ENCODE measurements at regions not wholly inside any gene's neighbourhood (a gene's known extent, or its start where the extent isn't known, plus 50 kb on each side); places are given as distances from the start of the nearest gene placed in this dataset.

GRCh38 chr5:84696651-84697050 is 312.0 kb upstream of the EDIL3 start:
- Histone ChIP-seq H3K4me1 (ENCODE audit: control insufficient read depth in 4 of 4, insufficient read depth in 4 of 4, low read length in 3 of 4) (no peaks in the 10 kb centered on the region), H3K4me3 (ENCODE audit: low read depth in 1 of 3, low read length in 3 of 3) (no peak overlapping the region), H3K27ac (ENCODE audit: low read depth in 1 of 2, low read length in 2 of 2) (no peak overlapping the region), H3K9ac (ENCODE audit: low read depth in 1 of 2, low read length in 2 of 2) (no peak overlapping the region), H3K27me3 (ENCODE audit: control insufficient read depth in 4 of 4, insufficient read depth in 4 of 4, low read length in 3 of 4) (no peaks in the 10 kb centered on the region), H3K36me3 (ENCODE audit: control insufficient read depth in 4 of 4, insufficient read depth in 3 of 4, low read depth in 1 of 4, low read length in 3 of 4) (no peaks in the 10 kb centered on the region), H3K9me3 (ENCODE audit: control insufficient read depth in 4 of 4, low read length in 3 of 4) (no peaks in the 10 kb centered on the region)
- WGBS: 79% methylated on average over 2 of the region's 2 CpGs
- no peak for DNase-seq (ENCODE audit: low spot score)
- no peak for TF ChIP-seq FOXA1 (IDR thresholded peaks at IDR 0.05)

- WGBS: 82% methylated on average over 3 of the region's 3 CpGs
- TF ChIP-seq REST (IDR thresholded peaks at IDR 0.05) (no peak), EGR1 (IDR thresholded peaks at IDR 0.05; ENCODE audit: low read depth in 2 of 2) (no peak), CTCF (IDR thresholded peaks at IDR 0.05; ENCODE audit: low read depth, low read length, missing input control) (no peak), NR2F2 (IDR thresholded peaks at IDR 0.05) (no peak), SP1 (IDR thresholded peaks at IDR 0.05) (no peak), ATF3 (IDR thresholded peaks at IDR 0.05) (no peak), ZBTB33 (IDR thresholded peaks at IDR 0.05) (no peak), RXRA (IDR thresholded peaks at IDR 0.05) (no peak), RAD21 (IDR thresholded peaks at IDR 0.05) (no peak), GABPA (IDR thresholded peaks at IDR 0.05 in 1 of 2, conservative IDR thresholded peaks at IDR 0.05 in 1 of 2) (no peak), YY1 (IDR thresholded peaks at IDR 0.05) (no peak), TAF1 (conservative IDR thresholded peaks at IDR 0.05) (no peak), FOXA2 (IDR thresholded peaks at IDR 0.05) (no peak)
- Histone ChIP-seq H3K27ac (ENCODE audit: low read depth in 1 of 2, low read length in 2 of 2) (no peak overlapping the region), H3K9me3 (ENCODE audit: control insufficient read depth in 4 of 4, low read length in 3 of 4) (no peaks in the 10 kb centered on the region), H3K36me3 (ENCODE audit: control insufficient read depth in 4 of 4, insufficient read depth in 3 of 4, low read depth in 1 of 4, low read length in 3 of 4) (no peaks in the 10 kb centered on the region), H3K4me3 (ENCODE audit: low read depth in 1 of 3, low read length in 3 of 3) (no peak overlapping the region), H3K27me3 (ENCODE audit: control insufficient read depth in 4 of 4, insufficient read depth in 4 of 4, low read length in 3 of 4) (no peaks in the 10 kb centered on the region), H3K4me1 (ENCODE audit: control insufficient read depth in 4 of 4, insufficient read depth in 4 of 4, low read length in 3 of 4) (no peaks in the 10 kb centered on the region), H3K9ac (ENCODE audit: low read depth in 1 of 2, low read length in 2 of 2) (no peak overlapping the region)
- DNase-seq (ENCODE audit: low spot score): no peak
These were observed 310.6 kb upstream of the EDIL3 start for GRCh38 chr5:84695330-84695729.

All from liver (tissue), 8 donors.